Ectodermal cell (in vitro differentiated cells): ENCODE measurements at regions not wholly inside any gene's neighbourhood (a gene's known extent, or its start where the extent isn't known, plus 50 kb on each side); places are given as distances from the start of the nearest gene placed in this dataset.

Experiments
- H3K27ac ChIP-seq: 2 replicates; pipeline ENCODE4 v1.7.0; 2013; ENCODE audit warnings: mild to moderate bottlenecking, low read depth, low read length; ENCODE audit not compliant: insufficient read depth, poor library complexity, severe bottlenecking
- H3K27me3 ChIP-seq: 2 replicates; pipeline ENCODE4 v1.7.0; 2013; ENCODE audit warnings: mild to moderate bottlenecking, low read length; ENCODE audit not compliant: insufficient read depth, control insufficient read depth, poor library complexity, severe bottlenecking
- H3K36me3 ChIP-seq: one replicate; pipeline ENCODE4 v1.7.0; 2013; ENCODE audit warnings: low read length; ENCODE audit not compliant: control insufficient read depth, insufficient read depth
- H3K4me1 ChIP-seq: one replicate; pipeline ENCODE4 v1.7.0; 2013; ENCODE audit warnings: low read length; ENCODE audit not compliant: control insufficient read depth, insufficient read depth
- H3K4me3 ChIP-seq: 2 replicates; pipeline ENCODE4 v1.7.0; 2013; ENCODE audit warnings: low read depth, low read length, control low read depth; ENCODE audit not compliant: insufficient read depth
- H3K9me3 ChIP-seq: 2 replicates; pipeline ENCODE4 v1.7.0; 2013; ENCODE audit warnings: mild to moderate bottlenecking, low read length, moderate library complexity; ENCODE audit not compliant: control insufficient read depth
- WGBS, 2 experiments: methylation state at CpG; one replicate each; pipeline ENCODE4 v1.1.7; 2013; ENCODE audit warnings: missing lambda C conversion rate in 2 of 2; 5-methylcytosine and 5-hydroxymethylcytosine counted together

DNA sequence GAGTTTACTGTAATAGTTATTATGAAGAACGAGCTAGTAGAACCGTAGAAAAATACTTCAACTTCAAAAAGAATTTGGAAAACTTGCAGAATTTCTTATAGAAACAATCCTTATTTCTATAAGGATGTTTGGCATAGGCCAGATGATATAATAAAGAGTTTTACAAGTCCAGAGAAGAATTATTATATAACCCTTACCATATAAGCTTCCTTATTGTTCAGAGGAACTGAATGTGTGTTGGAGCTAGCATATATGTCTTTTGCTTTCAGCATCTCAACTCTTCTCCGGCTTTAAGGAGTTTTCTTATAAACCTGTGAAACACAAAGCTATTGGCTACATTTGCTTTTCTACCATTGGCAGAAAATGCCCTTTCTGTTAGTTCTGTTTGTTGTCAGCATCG, 178.0 kb upstream of the E2F7 start:
- no peaks in the 10 kb centered on the region for H3K36me3 ChIP-seq
- no peaks in the 10 kb centered on the region for H3K27me3 ChIP-seq
- 96 to 100% methylated on average over 2 to 4 of the region's 4 CpGs for WGBS, 2 experiments
- H3K4me1 ChIP-seq = no peaks in the 10 kb centered on the region
- no peak overlapping the region for H3K27ac ChIP-seq
- H3K4me3 ChIP-seq = no peak overlapping the region
- no peaks in the 10 kb centered on the region for H3K9me3 ChIP-seq

DNA sequence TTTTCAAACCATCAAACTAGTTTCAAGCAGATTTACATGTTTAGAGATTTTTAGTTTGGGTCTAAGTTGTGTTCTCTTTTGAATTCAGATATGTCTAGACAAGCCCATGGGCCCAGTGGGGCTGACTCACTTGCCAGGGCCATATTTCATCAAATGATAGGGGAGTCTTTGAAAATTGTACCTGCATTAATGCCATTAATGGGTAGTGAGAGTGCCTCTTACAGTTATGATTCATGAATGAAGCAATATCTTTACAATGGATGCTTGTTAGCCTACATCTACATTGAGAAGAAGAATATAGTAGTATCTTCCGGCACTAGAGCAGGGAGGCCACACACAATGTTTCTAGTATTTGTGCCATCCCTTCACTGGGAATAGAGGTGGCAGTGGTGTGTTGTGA, 174.2 kb upstream of the E2F7 start:
- Histone ChIP-seq H3K9me3 (no peaks in the 10 kb centered on the region), H3K4me1 (no peaks in the 10 kb centered on the region), H3K27ac (no peak overlapping the region), H3K36me3 (no peaks in the 10 kb centered on the region), H3K4me3 (no peak overlapping the region), H3K27me3 (no peaks in the 10 kb centered on the region)
- 94 to 97% methylated on average over 1 of the region's 1 CpG for WGBS, 2 experiments

DNA sequence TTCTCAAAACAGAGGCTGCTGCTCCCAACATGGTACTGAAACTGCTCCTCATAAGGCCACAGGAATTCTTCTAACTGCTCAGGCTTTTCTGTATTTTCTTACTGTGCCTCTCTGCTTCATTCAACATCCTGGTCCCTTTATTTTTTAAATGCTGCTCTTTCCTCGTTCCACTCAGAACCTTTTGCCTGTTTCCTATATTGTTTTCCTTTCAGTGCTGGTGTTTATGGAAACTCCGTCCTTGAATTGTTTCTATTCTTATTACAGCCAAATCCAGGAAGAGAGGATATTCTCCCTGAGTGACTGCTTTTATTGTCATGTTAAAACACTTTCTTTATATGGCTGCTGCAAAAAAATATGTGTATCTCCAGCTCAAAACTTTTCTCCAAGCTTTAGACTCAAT, 173.0 kb upstream of the E2F7 start:
- no peaks in the 10 kb centered on the region for H3K36me3 ChIP-seq
- 62% methylated on average over 2 of the region's 2 CpGs; no CpG with 5 or more reads in 1 of the 2 experiments for WGBS, 2 experiments
- H3K4me3 ChIP-seq = no peak overlapping the region
- no peaks in the 10 kb centered on the region for H3K9me3 ChIP-seq
- H3K27ac ChIP-seq = no peak overlapping the region
- H3K4me1 ChIP-seq = no peaks in the 10 kb centered on the region
- no peaks in the 10 kb centered on the region for H3K27me3 ChIP-seq

DNA sequence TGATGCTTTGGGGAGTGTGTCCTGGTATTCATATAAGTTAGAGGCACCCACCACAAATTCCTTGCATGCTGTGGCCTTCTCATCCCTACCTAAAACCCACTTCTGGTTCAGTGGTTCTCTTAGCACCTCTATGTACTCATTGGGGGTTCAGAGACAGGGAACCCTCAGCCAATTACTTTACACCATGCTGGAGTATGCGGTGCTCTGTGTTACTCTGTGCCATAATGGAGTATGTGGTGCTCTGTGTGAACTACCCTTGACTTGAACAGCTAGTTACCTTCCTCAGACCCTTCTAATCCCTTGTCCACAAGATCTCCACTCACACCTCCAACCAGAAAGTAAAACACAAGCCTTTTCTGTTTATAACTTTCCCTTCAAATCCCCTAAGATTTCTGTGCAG, 172.5 kb upstream of the E2F7 start:
- Histone ChIP-seq H3K36me3 (no peaks in the 10 kb centered on the region), H3K27me3 (no peaks in the 10 kb centered on the region), H3K4me3 (no peak overlapping the region), H3K4me1 (no peaks in the 10 kb centered on the region), H3K9me3 (no peaks in the 10 kb centered on the region), H3K27ac (no peak overlapping the region)
- 90 to 100% methylated on average over 1 of the region's 1 CpG for WGBS, 2 experiments

DNA sequence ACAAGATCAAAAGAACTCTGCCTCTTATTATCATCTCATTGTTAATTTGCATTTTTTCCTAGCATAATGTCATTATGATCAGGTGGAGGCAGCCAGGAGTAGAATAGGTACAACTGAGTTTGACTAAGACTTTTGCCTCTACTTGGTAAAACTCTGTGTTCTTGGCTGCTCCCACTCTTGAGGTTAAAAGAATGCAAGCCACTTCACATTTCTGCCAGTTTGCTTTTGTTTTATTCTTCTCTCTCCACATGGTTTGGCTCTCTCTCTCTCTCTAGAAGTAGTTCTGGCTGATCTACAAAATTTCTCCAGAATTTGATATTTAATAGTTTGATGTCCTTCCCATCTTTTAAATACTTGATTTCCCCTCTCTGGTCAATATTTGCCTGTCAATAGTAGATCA, 170.7 kb upstream of the E2F7 start:
- Histone ChIP-seq H3K27ac (no peak overlapping the region), H3K36me3 (no peaks in the 10 kb centered on the region), H3K4me1 (no peaks in the 10 kb centered on the region), H3K9me3 (no peaks in the 10 kb centered on the region), H3K4me3 (no peak overlapping the region), H3K27me3 (no peaks in the 10 kb centered on the region)

DNA sequence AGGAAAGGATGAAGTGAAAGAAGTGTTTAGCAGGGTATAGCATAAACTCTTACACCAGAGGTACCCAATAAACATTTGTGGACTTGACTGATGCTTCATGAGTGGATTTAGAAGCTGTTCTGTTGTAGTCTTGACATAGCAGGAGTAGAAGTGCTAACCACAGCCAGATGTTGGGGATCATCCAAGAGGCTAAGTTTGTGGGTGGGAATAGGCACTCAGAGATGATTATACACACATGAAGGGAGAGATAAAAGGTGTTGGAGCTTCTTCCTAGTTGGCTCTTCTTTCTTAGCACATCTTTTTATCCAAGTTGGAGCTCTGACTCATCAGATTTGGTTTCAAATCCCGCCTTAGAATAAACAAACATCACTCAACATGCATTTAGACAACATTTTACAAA, 166.7 kb upstream of the E2F7 start:
- H3K4me3 ChIP-seq = no peak overlapping the region
- no peaks in the 10 kb centered on the region for H3K36me3 ChIP-seq
- no peaks in the 10 kb centered on the region for H3K27me3 ChIP-seq
- no peaks in the 10 kb centered on the region for H3K9me3 ChIP-seq
- no peaks in the 10 kb centered on the region for H3K4me1 ChIP-seq
- no peak overlapping the region for H3K27ac ChIP-seq
- 86 to 97% methylated on average over 1 of the region's 1 CpG for WGBS, 2 experiments

DNA sequence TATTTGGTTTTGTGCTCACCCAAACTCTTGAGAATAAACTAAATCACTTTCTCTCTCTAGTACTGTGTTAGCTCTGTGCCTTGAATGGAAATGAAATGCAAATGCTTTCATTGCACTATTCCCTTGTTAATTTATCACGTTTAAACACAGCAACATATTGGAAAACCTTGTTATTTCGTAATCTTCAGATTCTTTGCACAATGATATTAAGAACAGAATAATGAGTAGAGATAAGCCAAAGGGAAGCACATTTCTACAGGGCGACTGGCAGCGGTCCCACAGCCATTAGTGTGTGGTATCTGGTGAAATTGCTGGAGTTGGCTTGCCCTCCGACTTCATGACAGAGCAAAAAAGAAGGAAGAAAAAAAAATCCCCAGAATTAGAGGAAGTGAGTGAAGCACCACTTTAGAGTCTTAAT, 166.1 kb upstream of the E2F7 start:
- Histone ChIP-seq H3K4me3 (no peak overlapping the region), H3K36me3 (no peaks in the 10 kb centered on the region), H3K9me3 (no peaks in the 10 kb centered on the region), H3K27ac (no peak overlapping the region), H3K4me1 (no peaks in the 10 kb centered on the region), H3K27me3 (no peaks in the 10 kb centered on the region)
- 87 to 92% methylated on average over 5 of the region's 5 CpGs for WGBS, 2 experiments

DNA sequence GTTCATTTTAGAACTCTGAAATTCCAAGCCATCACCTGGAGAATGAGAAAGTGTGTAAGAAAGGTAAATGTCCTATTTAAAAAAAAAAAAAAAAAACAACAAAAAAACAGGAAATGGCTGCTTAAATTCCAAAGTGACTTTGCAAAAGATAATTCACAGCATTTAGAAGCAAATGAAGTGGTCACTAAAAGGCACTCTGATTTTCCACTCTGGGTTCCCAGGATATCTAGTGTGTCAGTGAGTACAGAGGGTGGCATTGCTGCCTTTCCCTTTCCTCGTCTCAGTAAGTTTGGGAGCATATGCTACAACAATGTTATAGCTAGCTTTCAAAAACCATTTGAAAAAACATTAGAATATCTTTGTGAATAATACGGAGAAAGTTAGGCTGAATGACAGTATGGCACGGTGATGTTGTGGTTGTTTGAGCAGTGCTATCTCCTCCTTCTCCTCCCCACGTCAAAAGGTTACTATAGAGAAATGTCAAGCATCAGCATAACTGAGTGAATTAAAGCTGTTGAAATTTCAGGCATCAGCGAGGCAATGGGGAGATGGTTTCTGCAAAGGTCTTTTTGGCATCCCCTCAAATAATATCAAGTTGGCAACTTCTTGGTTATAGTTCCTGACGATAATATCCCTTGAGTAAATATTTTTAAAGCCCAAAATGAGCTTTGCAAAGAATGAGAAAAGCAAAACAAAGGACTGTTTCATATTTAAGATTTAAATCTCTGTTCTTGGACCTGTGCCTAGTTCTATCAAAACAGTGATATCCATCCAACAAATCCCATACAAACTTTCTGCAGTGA, 164.5 kb upstream of the E2F7 start:
- H3K9me3 ChIP-seq = no peaks in the 10 kb centered on the region
- WGBS, 2 experiments = 81 to 86% methylated on average over 3 to 6 of the region's 6 CpGs
- no peak overlapping the region for H3K27ac ChIP-seq
- no peaks in the 10 kb centered on the region for H3K27me3 ChIP-seq
- H3K36me3 ChIP-seq = no peaks in the 10 kb centered on the region
- no peak overlapping the region for H3K4me3 ChIP-seq
- H3K4me1 ChIP-seq = no peaks in the 10 kb centered on the region

DNA sequence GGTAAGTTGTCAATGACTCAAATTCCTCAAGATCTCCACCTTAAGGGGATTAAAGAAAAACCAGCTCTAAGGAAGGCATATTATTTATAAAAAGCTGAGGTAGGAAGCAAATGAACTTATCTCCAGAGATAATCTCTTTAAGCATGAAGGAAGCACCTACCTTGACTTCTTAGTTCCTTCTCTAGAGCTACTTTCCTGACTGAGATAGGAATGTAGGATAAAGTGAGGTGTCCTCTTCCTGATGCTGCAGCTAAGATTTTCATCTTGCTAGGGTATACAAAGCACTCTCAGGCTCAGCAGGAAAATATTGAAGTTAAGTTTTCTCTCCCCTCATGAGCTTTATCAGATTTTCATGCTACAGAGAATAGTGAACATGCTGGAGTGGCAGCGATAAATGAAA, 163.0 kb upstream of the E2F7 start:
- Histone ChIP-seq H3K27ac (no peak overlapping the region), H3K27me3 (no peaks in the 10 kb centered on the region), H3K4me3 (no peak overlapping the region), H3K4me1 (no peaks in the 10 kb centered on the region), H3K9me3 (no peaks in the 10 kb centered on the region), H3K36me3 (no peaks in the 10 kb centered on the region)
- 100% methylated on average over 1 of the region's 1 CpG for WGBS, 2 experiments

DNA sequence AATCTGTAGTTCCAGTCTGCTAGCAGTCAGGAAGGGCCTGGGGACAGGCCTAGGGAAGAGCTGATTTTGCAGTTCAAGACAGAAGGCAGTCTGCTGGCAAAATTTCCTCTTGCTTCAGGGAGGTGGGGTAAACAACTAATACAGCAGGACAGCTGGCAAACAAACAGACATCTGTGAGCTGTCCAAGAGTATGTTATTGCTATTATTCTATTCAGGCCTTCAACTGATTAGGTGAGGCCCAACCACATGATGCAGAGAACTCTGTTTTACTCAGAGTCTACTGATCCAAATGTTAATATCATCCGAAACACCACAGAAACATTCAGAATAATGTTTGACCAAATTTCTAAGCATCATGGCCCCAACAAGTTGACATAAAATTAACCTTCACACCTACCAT, 161.0 kb upstream of the E2F7 start:
- WGBS, 2 experiments = 86 to 91% methylated on average over 1 of the region's 1 CpG
- Histone ChIP-seq H3K27me3 (no peaks in the 10 kb centered on the region), H3K9me3 (no peaks in the 10 kb centered on the region), H3K27ac (no peak overlapping the region), H3K36me3 (no peaks in the 10 kb centered on the region), H3K4me1 (no peaks in the 10 kb centered on the region), H3K4me3 (no peak overlapping the region)

DNA sequence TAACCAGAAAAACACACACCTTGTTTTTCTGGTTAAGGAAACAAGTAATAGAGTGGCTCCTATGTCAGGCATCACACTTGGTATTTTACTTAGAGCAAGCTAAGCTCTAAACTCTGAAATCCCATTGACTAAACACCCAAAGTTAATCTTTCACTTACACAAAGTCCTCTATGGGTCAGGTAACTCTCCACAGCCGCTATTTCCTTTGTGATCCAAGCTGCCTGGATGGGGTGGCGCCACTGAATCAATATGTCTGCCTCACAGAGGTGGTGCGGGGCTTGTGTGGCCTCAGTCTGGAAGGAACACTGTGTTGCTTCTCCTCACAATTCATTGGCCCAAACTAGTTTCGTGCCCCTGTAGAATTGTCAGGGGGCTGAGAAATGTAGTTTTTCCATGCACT, 160.0 kb upstream of the E2F7 start:
- Histone ChIP-seq H3K4me1 (no peaks in the 10 kb centered on the region), H3K27me3 (no peaks in the 10 kb centered on the region), H3K27ac (no peak overlapping the region), H3K9me3 (no peaks in the 10 kb centered on the region), H3K36me3 (no peaks in the 10 kb centered on the region), H3K4me3 (no peak overlapping the region)
- WGBS, 2 experiments = 96 to 97% methylated on average over 4 of the region's 4 CpGs
